ENCODE measurements at regions not wholly inside any gene's neighbourhood (a gene's known extent, or its start where the extent isn't known, plus 50 kb on each side); places are given as distances from the start of the nearest gene placed in this dataset.
A peak's percentile ranks its signal among the peaks of the same experiment; 100 is the strongest.

- DNase-seq (ENCODE audit: low read depth): no peak
These were observed 91.3 kb upstream of the FAM171A1 start for GRCh38 chr10:15462253-15462897.

GRCh38 chr10:15461353-15462108, 90.4 kb upstream of the FAM171A1 start:
- peak; percentile 59 for DNase-seq (ENCODE audit: low read depth)

DNA sequence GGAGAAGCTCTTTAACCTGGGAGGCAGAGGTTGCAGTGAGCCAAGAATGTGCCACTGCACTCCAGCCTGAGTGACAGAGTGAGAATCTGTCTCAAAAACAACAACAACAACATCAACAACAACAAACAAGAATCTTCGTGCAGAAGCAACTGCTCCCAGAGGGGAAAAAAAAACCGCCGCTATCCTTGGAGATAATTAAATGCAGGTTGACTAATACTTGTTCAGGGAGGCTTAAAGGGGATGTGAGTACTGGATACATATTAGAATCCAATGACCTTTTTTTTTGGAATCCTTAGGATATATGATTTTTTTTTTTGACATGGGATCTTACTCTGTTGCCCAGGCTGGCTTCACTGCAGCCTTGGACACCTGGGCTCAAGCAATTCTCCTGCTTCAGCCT, 89.6 kb upstream of the FAM171A1 start:
- DNase-seq (ENCODE audit: low read depth): no peak

DNA sequence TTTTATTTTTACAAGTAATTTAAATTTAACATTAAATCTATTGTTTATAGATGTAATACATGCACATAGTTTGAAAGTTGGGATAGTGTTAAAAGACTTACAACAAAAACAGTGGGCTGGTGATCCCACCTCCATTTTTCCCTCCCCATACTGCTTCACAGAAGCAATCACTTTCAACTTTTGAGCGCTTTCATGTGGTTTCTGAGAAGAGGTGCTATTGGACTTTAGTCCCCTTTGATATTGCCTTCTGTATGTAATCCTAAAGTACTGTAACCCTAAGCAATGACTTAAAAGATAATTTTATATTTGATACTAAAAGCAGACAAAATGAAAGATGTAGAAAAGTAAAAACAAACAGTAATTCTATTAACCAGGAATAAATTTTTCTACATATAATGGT, 88.1 kb upstream of the FAM171A1 start:
- DNase-seq (ENCODE audit: low read depth): no peak

DNA sequence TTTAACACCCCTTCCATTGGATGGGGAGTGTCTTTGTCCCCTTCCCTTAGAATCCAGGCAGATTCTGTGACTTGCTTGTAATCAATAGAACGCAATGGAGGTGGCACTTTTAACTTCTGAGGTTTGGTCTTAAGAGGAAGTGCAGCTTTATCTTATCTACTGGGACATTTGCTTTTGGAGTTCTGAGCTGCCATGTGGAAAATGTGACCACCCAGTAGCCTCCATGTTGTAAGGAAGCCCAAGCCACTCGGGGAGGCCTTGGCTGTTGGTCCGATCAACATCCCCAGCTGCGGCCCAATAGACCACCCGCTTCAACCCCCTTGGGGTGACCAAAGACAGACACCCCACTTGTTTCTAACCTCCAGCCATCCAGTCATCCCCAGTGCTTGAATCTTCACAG, 86.3 kb upstream of the FAM171A1 start:
- no peak for DNase-seq (ENCODE audit: low read depth)

DNA sequence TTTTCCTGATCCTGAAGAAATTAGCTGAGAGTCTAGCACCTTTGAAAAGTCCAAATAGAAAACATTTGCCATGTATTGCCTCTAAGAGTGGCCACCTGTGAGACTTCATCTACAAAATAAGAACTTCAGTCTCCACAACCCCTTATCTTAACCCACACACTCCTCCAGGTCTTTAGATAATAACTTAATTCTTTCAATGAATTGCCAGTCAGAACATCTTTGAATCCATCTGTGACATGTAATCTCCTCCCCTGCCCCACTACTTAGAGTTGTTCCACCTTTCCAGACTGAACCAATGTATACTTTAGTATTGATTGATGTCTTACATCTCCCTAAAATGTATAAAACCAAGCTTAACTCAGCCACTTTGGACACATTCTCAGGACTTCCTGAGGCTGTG, 84.4 kb upstream of the FAM171A1 start:
- DNase-seq (ENCODE audit: low read depth): no peak

DNA sequence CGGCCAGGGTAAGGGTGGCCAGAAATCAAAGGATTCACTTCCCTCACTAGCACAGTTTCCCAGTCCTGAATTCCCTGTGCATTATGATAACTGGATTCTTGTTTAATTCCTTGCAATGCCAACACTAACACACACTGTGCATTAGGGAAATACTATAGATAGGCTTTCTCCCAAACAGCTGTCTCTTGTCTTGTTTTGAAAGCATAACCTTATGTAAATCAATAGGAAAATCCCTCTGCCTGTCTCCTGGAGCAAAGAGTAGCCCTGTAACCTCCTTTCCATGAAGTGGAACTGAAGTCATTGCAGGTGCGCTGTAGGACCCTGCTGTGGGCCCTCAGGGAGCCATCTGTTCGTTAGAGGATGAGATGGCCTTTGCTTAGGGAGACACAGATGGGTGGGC, 82.8 kb upstream of the FAM171A1 start:
- no peak for DNase-seq (ENCODE audit: low read depth)

GRCh38 chr10:15453457-15453856, 82.4 kb upstream of the FAM171A1 start:
- no peak for DNase-seq (ENCODE audit: low read depth)

DNA sequence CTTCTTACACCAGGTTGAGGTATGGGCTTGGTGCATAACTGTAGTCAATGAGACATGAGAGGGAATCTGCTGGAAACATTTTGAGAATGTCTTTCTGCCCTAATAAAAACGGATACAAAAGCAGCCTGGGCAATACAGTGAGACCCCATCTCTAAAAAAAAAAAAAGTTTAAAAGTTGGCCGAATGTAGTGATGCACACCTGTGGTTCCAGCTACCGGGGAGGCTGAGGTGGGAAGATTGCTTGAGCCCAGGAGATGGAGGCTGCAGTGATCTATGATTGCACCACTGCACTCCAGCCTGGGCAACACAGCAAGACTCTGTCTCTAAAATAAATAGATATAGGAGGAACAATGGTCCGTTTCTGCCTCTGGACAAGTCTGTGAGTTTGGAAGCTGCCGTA, 81.5 kb upstream of the FAM171A1 start:
- DNase-seq (ENCODE audit: low read depth): no peak

DNA sequence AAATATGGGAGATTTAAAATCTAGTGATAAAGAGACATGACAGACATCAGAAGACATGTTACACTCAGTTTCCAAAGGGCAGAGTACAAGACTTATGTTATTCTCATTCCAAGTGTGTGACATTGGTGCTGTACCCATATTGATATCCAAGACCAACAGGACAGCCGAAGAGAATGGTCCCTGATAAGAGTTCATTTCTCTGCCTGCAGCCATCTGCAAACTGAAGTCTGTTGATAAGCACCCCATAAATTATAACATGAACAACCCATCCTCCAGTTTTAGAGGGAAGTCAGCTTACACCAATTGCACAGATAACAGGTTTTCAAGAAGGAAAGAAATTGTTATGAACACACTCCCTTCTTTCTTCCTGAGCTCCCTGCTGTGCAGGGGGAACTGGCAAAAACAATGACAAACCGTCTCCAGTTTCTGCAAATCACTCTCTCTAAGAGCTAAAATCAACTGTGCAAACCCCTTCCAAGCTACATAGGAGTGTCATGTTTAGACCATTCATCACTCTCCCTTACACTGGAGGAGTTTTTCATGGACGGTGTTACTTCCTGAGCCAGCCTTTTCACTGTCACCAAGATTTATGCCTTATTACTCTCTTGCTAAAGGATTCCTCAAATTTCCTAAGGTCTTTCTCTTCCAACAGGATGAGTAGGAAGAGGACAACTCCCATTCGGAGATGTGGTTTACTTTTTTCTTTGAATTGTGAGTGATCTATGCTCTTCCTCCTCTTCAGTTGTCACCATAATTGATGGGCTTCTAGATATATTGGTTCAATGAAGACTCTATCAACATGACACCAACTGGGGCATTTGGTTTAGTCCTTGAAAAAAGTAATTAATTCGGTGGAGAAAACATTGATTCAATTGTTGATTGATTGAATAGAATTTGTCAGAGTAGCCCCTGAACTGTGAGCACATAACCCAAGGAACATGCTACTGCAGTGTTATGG, 80.3 kb upstream of the FAM171A1 start:
- DNase-seq (ENCODE audit: low read depth): no peak

DNA sequence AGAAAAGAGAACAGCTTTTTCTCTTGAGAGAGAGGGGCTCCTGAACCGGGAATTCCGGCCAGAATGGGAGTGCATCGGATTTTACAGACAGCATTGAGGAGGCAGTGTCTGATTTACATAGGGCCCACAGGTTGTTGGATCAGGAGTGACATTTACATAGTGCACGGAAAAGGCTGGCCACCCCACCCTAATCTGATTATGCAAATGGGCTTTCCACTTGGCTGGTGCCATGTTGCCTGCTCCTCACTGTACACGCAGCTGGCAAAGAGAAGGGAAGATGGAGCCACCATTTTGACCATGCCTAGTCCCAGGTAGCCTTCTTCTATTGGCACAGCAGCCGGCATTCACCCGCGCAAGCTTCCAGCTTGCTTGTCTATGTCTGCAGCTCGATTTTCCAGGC, 77.5 kb upstream of the FAM171A1 start:
- DNase-seq (ENCODE audit: low read depth): no peak

GRCh38 chr10:15445006-15445390, 73.9 kb upstream of the FAM171A1 start:
- DNase-seq (ENCODE audit: low read depth): no peak

- DNase-seq (ENCODE audit: low read depth): no peak
These were observed 73.3 kb upstream of the FAM171A1 start for GRCh38 chr10:15444105-15445005.

- no peak for DNase-seq (ENCODE audit: low read depth)
These were observed 71.0 kb upstream of the FAM171A1 start for GRCh38 chr10:15442056-15442455.

DNA sequence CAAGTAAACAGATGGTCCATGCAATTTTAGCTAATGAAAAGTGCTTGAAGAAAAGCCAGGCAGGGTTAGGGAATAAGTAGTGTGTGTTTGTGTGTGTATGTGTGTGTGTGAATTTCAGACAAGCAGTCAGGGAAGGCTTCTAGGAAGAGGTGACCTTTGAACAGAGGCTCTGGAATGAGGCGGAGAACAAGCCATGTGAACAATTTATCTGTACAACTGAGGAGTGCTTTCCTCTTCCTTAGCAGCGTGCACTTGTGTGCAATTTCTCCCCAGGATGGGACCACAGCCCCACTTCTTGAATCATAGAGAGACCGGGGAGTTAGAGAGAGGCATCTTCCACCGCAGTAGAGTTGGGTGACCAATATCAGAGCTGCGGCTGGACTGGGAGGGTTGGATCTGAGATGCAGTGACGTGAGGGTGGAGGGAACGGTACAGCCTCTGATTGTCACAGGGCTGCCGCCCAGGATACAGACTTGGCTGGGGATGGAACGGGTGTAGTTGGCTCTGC, 69.2 kb upstream of the FAM171A1 start:
- no peak for DNase-seq (ENCODE audit: low read depth)

GRCh38 chr10:15439341-15439842, 68.3 kb upstream of the FAM171A1 start:
- DNase-seq (ENCODE audit: low read depth): peak; percentile 32

- peak; percentile 61 for DNase-seq (ENCODE audit: low read depth)
These were observed 65.6 kb upstream of the FAM171A1 start for GRCh38 chr10:15436696-15437095.

GRCh38 chr10:15433850-15434537, 62.9 kb upstream of the FAM171A1 start:
- peak; percentile 47 for DNase-seq (ENCODE audit: low read depth)

GRCh38 chr10:15432266-15432665, 61.2 kb upstream of the FAM171A1 start:
- DNase-seq (ENCODE audit: low read depth): no peak

Data from Daoy (cell line).